ENCODE measurements at regions not wholly inside any gene's neighbourhood (a gene's known extent, or its start where the extent isn't known, plus 50 kb on each side); places are given as distances from the start of the nearest gene placed in this dataset.
A peak's percentile ranks its signal among the peaks of the same experiment; 100 is the strongest.

- peaks cover 1% of the 10 kb centered on the region for H3K27me3 Mint-ChIP-seq
- peak; percentile 24 for DNase-seq
- intact Hi-C loops (cut with micrococcal nuclease) = no loop called here
Measured at GRCh38 chr10:128852902-128853301, 614.1 kb upstream of the MGMT start.

GRCh38 chr10:128853537-128853936 is 613.5 kb upstream of the MGMT start:
- DNase-seq = no peak
- H3K36me3 Mint-ChIP-seq (ENCODE audit: low read depth) = no peaks in the 10 kb centered on the region
- H3K27ac Mint-ChIP-seq = no peak overlapping the region
- H3K4me1 Mint-ChIP-seq = no peaks in the 10 kb centered on the region
- intact Hi-C loops (cut with micrococcal nuclease) = no loop called here
- H3K4me3 Mint-ChIP-seq = no peak overlapping the region
- H3K9me3 Mint-ChIP-seq = no peaks in the 10 kb centered on the region
- H3K27me3 Mint-ChIP-seq = peaks cover 1% of the 10 kb centered on the region

More at GRCh38 chr10:128852902-128853301, 614.1 kb upstream of the MGMT start:
- H3K27ac Mint-ChIP-seq = no peak overlapping the region
- H3K4me1 Mint-ChIP-seq = no peaks in the 10 kb centered on the region
- H3K36me3 Mint-ChIP-seq (ENCODE audit: low read depth) = no peaks in the 10 kb centered on the region
- H3K9me3 Mint-ChIP-seq = no peaks in the 10 kb centered on the region
- H3K4me3 Mint-ChIP-seq = no peak overlapping the region

- H3K4me3 Mint-ChIP-seq = no peak overlapping the region
- H3K4me1 Mint-ChIP-seq = no peaks in the 10 kb centered on the region
- DNase-seq = peak; percentile 24
- intact Hi-C loops (cut with micrococcal nuclease) = no loop called here
- peaks cover 1% of the 10 kb centered on the region for H3K27me3 Mint-ChIP-seq
- no peak overlapping the region for H3K27ac Mint-ChIP-seq
- H3K36me3 Mint-ChIP-seq (ENCODE audit: low read depth) = no peaks in the 10 kb centered on the region
- no peaks in the 10 kb centered on the region for H3K9me3 Mint-ChIP-seq
Measured at GRCh38 chr10:128854204-128854603, 612.8 kb upstream of the MGMT start.

GRCh38 chr10:128854963-128855362 is 612.1 kb upstream of the MGMT start:
- no peaks in the 10 kb centered on the region for H3K27me3 Mint-ChIP-seq
- intact Hi-C loops (cut with micrococcal nuclease) = no loop called here
- H3K4me1 Mint-ChIP-seq = no peaks in the 10 kb centered on the region
- DNase-seq = no peak
- H3K27ac Mint-ChIP-seq = no peak overlapping the region
- no peaks in the 10 kb centered on the region for H3K9me3 Mint-ChIP-seq
- no peak overlapping the region for H3K4me3 Mint-ChIP-seq
- H3K36me3 Mint-ChIP-seq (ENCODE audit: low read depth) = no peaks in the 10 kb centered on the region

GRCh38 chr10:128855618-128856428 is 611.2 kb upstream of the MGMT start:
- no peak for DNase-seq
- intact Hi-C loops (cut with micrococcal nuclease) = loop anchor here (2.0 kb wide), 1 partner anchor 221 kb away; no protein-coding TSS in a partner anchor
- Mint-ChIP-seq H3K36me3 (ENCODE audit: low read depth) (no peaks in the 10 kb centered on the region), H3K27ac (no peak overlapping the region), H3K4me3 (no peak overlapping the region), H3K4me1 (no peaks in the 10 kb centered on the region), H3K27me3 (no peaks in the 10 kb centered on the region), H3K9me3 (no peaks in the 10 kb centered on the region)

GRCh38 chr10:128859738-128860386 is 607.2 kb upstream of the MGMT start:
- Mint-ChIP-seq H3K4me1 (no peaks in the 10 kb centered on the region), H3K36me3 (ENCODE audit: low read depth) (no peaks in the 10 kb centered on the region), H3K4me3 (no peak overlapping the region), H3K27ac (no peak overlapping the region), H3K27me3 (no peaks in the 10 kb centered on the region), H3K9me3 (no peaks in the 10 kb centered on the region)
- intact Hi-C loops (cut with micrococcal nuclease) = no loop called here
- DNase-seq = peak; percentile 72

- intact Hi-C loops (cut with micrococcal nuclease) = no loop called here
- Mint-ChIP-seq H3K4me1 (no peaks in the 10 kb centered on the region), H3K9me3 (no peaks in the 10 kb centered on the region), H3K36me3 (ENCODE audit: low read depth) (no peaks in the 10 kb centered on the region), H3K4me3 (no peak overlapping the region), H3K27me3 (no peaks in the 10 kb centered on the region), H3K27ac (no peak overlapping the region)
- no peak for DNase-seq
Measured at GRCh38 chr10:128860574-128860973, 606.5 kb upstream of the MGMT start.

GRCh38 chr10:128861018-128861901 is 605.8 kb upstream of the MGMT start:
- Mint-ChIP-seq H3K4me1 (no peaks in the 10 kb centered on the region), H3K9me3 (no peaks in the 10 kb centered on the region), H3K4me3 (no peak overlapping the region), H3K27me3 (no peaks in the 10 kb centered on the region), H3K27ac (no peak overlapping the region), H3K36me3 (ENCODE audit: low read depth) (no peaks in the 10 kb centered on the region)
- no peak for DNase-seq
- intact Hi-C loops (cut with micrococcal nuclease) = no loop called here

- no peak for DNase-seq
- Mint-ChIP-seq H3K4me1 (no peaks in the 10 kb centered on the region), H3K4me3 (no peak overlapping the region), H3K9me3 (no peaks in the 10 kb centered on the region), H3K27ac (no peak overlapping the region), H3K27me3 (no peaks in the 10 kb centered on the region), H3K36me3 (ENCODE audit: low read depth) (no peaks in the 10 kb centered on the region)
- intact Hi-C loops (cut with micrococcal nuclease) = no loop called here
Measured at GRCh38 chr10:128863411-128863810, 603.6 kb upstream of the MGMT start.

GRCh38 chr10:128863823-128864405 is 603.1 kb upstream of the MGMT start:
- H3K36me3 Mint-ChIP-seq (ENCODE audit: low read depth) = no peaks in the 10 kb centered on the region
- H3K4me1 Mint-ChIP-seq = no peaks in the 10 kb centered on the region
- H3K4me3 Mint-ChIP-seq = no peak overlapping the region
- DNase-seq = no peak
- intact Hi-C loops (cut with micrococcal nuclease) = no loop called here
- no peaks in the 10 kb centered on the region for H3K9me3 Mint-ChIP-seq
- no peak overlapping the region for H3K27ac Mint-ChIP-seq
- H3K27me3 Mint-ChIP-seq = no peaks in the 10 kb centered on the region

- DNase-seq = peak; percentile 44
- Mint-ChIP-seq H3K9me3 (no peaks in the 10 kb centered on the region), H3K36me3 (ENCODE audit: low read depth) (no peaks in the 10 kb centered on the region), H3K27ac (no peak overlapping the region), H3K27me3 (no peaks in the 10 kb centered on the region), H3K4me1 (no peaks in the 10 kb centered on the region), H3K4me3 (no peak overlapping the region)
- intact Hi-C loops (cut with micrococcal nuclease) = no loop called here
Measured at GRCh38 chr10:128864554-128865295, 602.3 kb upstream of the MGMT start.

GRCh38 chr10:128865436-128866195 is 601.4 kb upstream of the MGMT start:
- Mint-ChIP-seq H3K27ac (no peak overlapping the region), H3K4me1 (no peaks in the 10 kb centered on the region), H3K4me3 (no peak overlapping the region), H3K9me3 (no peaks in the 10 kb centered on the region), H3K27me3 (no peaks in the 10 kb centered on the region), H3K36me3 (ENCODE audit: low read depth) (no peaks in the 10 kb centered on the region)
- no peak for DNase-seq
- intact Hi-C loops (cut with micrococcal nuclease) = no loop called here

All from activated CD4-positive, alpha-beta T cell treated with anti-CD3 and anti-CD28 coated beads, Interleukin-2, amount 10 ng/mL, durations not matched to agents 24 days and 14 days (primary cell).